Panc1 (cell line): ENCODE measurements at regions not wholly inside any gene's neighbourhood (a gene's known extent, or its start where the extent isn't known, plus 50 kb on each side); places are given as distances from the start of the nearest gene placed in this dataset.

Experiments
- ATAC-seq: fragments of 200-7000 bp; cut with Tn5 transposase; 2 replicates; pipeline ENCODE4 v1.9.1; 2020; ENCODE audit warnings: mild to moderate bottlenecking, moderate library complexity
- BruUV-seq: library from RNA; stranded (reverse); fragments of 400-500 nt; replicated peaks from 2 replicates; lab custom pipeline; 2021; lab: Mats Ljungman, UMichigan
- CTCF ChIA-PET: fragments of 300-600 bp; sonication (Branson Sonifier 250); formaldehyde crosslinking; loops from one replicate; lab custom pipeline; 2022; ENCODE audit warnings: antibody characterized with exemption; lab: Charles Lee
- POLR2A ChIA-PET: fragments of 300-600 bp; sonication (Branson Sonifier 250); formaldehyde crosslinking; loops from one replicate; lab custom pipeline; 2022; ENCODE audit warnings: antibody characterized with exemption; lab: Charles Lee
- DNase-seq: peaks from one replicate; pipeline ENCODE4 v3.0.0-alpha.2; 2010; ENCODE audit warnings: low read depth, low spot score
- H3K27ac ChIP-seq: 2 replicates; pipeline ENCODE4 v1.5.1; 2011; ENCODE audit warnings: mild to moderate bottlenecking, low read length, inconsistent platforms
- H3K27me3 ChIP-seq: fragments of 200-500 bp; sonication (Bioruptor generic); 2 replicates; pipeline ENCODE4 v1.6.0; 2014; ENCODE audit warnings: low read length, inconsistent platforms; ENCODE audit not compliant: control insufficient read depth, insufficient read depth
- H3K36me3 ChIP-seq: fragments of 200-500 bp; sonication (Bioruptor generic); 2 replicates; pipeline ENCODE4 v1.5.1; 2014; ENCODE audit warnings: inconsistent platforms, mild to moderate bottlenecking, low read length, moderate library complexity; ENCODE audit not compliant: control insufficient read depth, insufficient read depth
- H3K4me1 ChIP-seq: 2 replicates; pipeline ENCODE4 v1.5.1; 2011; ENCODE audit warnings: inconsistent platforms, mild to moderate bottlenecking, low read length, moderate library complexity; ENCODE audit not compliant: control insufficient read depth, insufficient read depth
- H3K4me3 ChIP-seq, 2 experiments: 2 replicates each; pipeline ENCODE4 v1.5.1; 2011 to 2012; ENCODE audit warnings: low read depth in 2 of 2, low read length in 2 of 2, mild to moderate bottlenecking in 2 of 2, inconsistent platforms in 1 of 2, moderate library complexity in 1 of 2
- H3K9me3 ChIP-seq: fragments of 200-500 bp; sonication (Bioruptor generic); 2 replicates; pipeline ENCODE4 v1.5.1; 2014; ENCODE audit warnings: low read depth, mild to moderate bottlenecking, inconsistent platforms, low read length, moderate library complexity; ENCODE audit not compliant: control insufficient read depth, insufficient read depth
- CTCF ChIP-seq: fragments of 450-650 bp; IDR thresholded peaks from 2 replicates; pipeline ENCODE4 v1.5.1; 2017; ENCODE audit warnings: mild to moderate bottlenecking
- POLR2AphosphoS5 ChIP-seq: IDR thresholded peaks from 2 replicates; pipeline ENCODE4 v1.6.1; 2012; ENCODE audit warnings: mild to moderate bottlenecking, low read depth, low read length, moderate library complexity
- REST ChIP-seq, 2 experiments: IDR thresholded peaks; 2 replicates each; pipeline ENCODE4 v1.6.1; 2011 to 2012; ENCODE audit warnings: low read depth in 2 of 2, control low read depth in 1 of 2, low read length in 1 of 2, mild to moderate bottlenecking in 1 of 2, moderate library complexity in 1 of 2; ENCODE audit not compliant: insufficient read depth in 1 of 2
- SIN3A ChIP-seq: IDR thresholded peaks from 2 replicates; pipeline ENCODE4 v1.6.1; 2012; ENCODE audit warnings: low read depth, mild to moderate bottlenecking, low read length, moderate library complexity, borderline replicate concordance; ENCODE audit not compliant: insufficient read depth
- TCF7L2 ChIP-seq: IDR thresholded peaks from 2 replicates; pipeline ENCODE4 v1.6.1; 2011; ENCODE audit warnings: mild to moderate bottlenecking, low read depth, low read length, inconsistent platforms
- in situ Hi-C: cut with HindIII; loops from 2 replicates; pipeline ENCODE4 v1.10.0; 2016; ENCODE audit warnings: low sequenced_read_pairs, low pct_unique_long_range_greater_than_20kb
- intact Hi-C: fragments of 100-400 bp; cut with micrococcal nuclease; formaldehyde crosslinking; loops from one replicate; pipeline ENCODE4 v1.10.0; 2022; ENCODE audit not compliant: unreplicated experiment

- POLR2A ChIA-PET = no interaction called here
- H3K27me3 ChIP-seq = no peaks in the 10 kb centered on the region
- DNase-seq (no peak), ATAC-seq (no peak)
- no peak overlapping the region for H3K4me3 ChIP-seq
- no peaks in the 10 kb centered on the region for H3K9me3 ChIP-seq
- intact Hi-C loops (no loop called here), in situ Hi-C loops (no loop called here)
- no peaks in the 10 kb centered on the region for H3K4me1 ChIP-seq
- no TSS peak for BruUV-seq
- CTCF ChIA-PET = no interaction called here
- H3K27ac ChIP-seq = no peak overlapping the region
- no peak for TF ChIP-seq CTCF
- no peak for TF ChIP-seq TCF7L2
- no peak for TF ChIP-seq REST (IDR thresholded peaks at IDR 0.05; ENCODE audit: insufficient read depth in 1 of 2, low read depth in 2 of 2, low read length in 1 of 2)
- TF ChIP-seq SIN3A = no peak
- no peak for TF ChIP-seq POLR2AphosphoS5
- no peaks in the 10 kb centered on the region for H3K36me3 ChIP-seq
These were observed 925.8 kb downstream of the MRPL39 start for GRCh38 chr21:24681456-24681855.

GRCh38 chr21:24671901-24672300 lies 935.4 kb downstream of the MRPL39 start:
- BruUV-seq = no TSS peak
- no peak overlapping the region for H3K4me3 ChIP-seq
- TF ChIP-seq TCF7L2 (no peak), REST (IDR thresholded peaks at IDR 0.05; ENCODE audit: insufficient read depth in 1 of 2, low read depth in 2 of 2, low read length in 1 of 2) (no peak), SIN3A (no peak), POLR2AphosphoS5 (no peak), CTCF (no peak)
- H3K4me1 ChIP-seq = no peaks in the 10 kb centered on the region
- ChIA-PET CTCF (no interaction called here), POLR2A (no interaction called here)
- intact Hi-C loops = no loop called here
- in situ Hi-C loops = no loop called here
- H3K27ac ChIP-seq = no peak overlapping the region
- H3K36me3 ChIP-seq = no peaks in the 10 kb centered on the region
- no peaks in the 10 kb centered on the region for H3K9me3 ChIP-seq
- no peak for DNase-seq
- no peaks in the 10 kb centered on the region for H3K27me3 ChIP-seq
- no peak for ATAC-seq
